ENCODE measurements at regions not wholly inside any gene's neighbourhood (a gene's known extent, or its start where the extent isn't known, plus 50 kb on each side); places are given as distances from the start of the nearest gene placed in this dataset.

- DNase-seq (ENCODE audit: low spot score), result no peak
- peaks cover 36% of the 10 kb centered on the region for H3K4me1 Mint-ChIP-seq
- no peaks in the 10 kb centered on the region for H3K27me3 Mint-ChIP-seq (ENCODE audit: insufficient read depth, low read depth, poor library complexity)
- TF ChIP-seq JUNB (IDR thresholded peaks at IDR 0.05; ENCODE audit: unreplicated experiment), result no peak
- TF ChIP-seq CREB1 (CRISPR knock-in tag; IDR thresholded peaks at IDR 0.05; ENCODE audit: low read depth), result no peak
- TF ChIP-seq ZNF331 (CRISPR knock-in tag; IDR thresholded peaks at IDR 0.05; ENCODE audit: low read depth), result no peak
- TF ChIP-seq, protein P1, sequence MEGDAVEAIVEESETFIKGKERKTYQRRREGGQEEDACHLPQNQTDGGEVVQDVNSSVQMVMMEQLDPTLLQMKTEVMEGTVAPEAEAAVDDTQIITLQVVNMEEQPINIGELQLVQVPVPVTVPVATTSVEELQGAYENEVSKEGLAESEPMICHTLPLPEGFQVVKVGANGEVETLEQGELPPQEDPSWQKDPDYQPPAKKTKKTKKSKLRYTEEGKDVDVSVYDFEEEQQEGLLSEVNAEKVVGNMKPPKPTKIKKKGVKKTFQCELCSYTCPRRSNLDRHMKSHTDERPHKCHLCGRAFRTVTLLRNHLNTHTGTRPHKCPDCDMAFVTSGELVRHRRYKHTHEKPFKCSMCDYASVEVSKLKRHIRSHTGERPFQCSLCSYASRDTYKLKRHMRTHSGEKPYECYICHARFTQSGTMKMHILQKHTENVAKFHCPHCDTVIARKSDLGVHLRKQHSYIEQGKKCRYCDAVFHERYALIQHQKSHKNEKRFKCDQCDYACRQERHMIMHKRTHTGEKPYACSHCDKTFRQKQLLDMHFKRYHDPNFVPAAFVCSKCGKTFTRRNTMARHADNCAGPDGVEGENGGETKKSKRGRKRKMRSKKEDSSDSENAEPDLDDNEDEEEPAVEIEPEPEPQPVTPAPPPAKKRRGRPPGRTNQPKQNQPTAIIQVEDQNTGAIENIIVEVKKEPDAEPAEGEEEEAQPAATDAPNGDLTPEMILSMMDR (conservative IDR thresholded peaks at IDR 0.05; ENCODE audit: low read depth in 2 of 2), result no peak
- TF ChIP-seq EZH2phosphoT487 (IDR thresholded peaks at IDR 0.05; ENCODE audit: unreplicated experiment), result no peak
- TF ChIP-seq EZH2 (IDR thresholded peaks at IDR 0.05; ENCODE audit: low read depth, unreplicated experiment), result no peak
- TF ChIP-seq ZNF114 (CRISPR knock-in tag; IDR thresholded peaks at IDR 0.05), result no peak
- no peak for TF ChIP-seq REST (IDR thresholded peaks at IDR 0.05; ENCODE audit: unreplicated experiment)
- TF ChIP-seq STAT1 (IDR thresholded peaks at IDR 0.05; ENCODE audit: unreplicated experiment), result no peak
- no peak for TF ChIP-seq NANOG (IDR thresholded peaks at IDR 0.05; ENCODE audit: borderline replicate concordance)
- TF ChIP-seq, protein P2, sequence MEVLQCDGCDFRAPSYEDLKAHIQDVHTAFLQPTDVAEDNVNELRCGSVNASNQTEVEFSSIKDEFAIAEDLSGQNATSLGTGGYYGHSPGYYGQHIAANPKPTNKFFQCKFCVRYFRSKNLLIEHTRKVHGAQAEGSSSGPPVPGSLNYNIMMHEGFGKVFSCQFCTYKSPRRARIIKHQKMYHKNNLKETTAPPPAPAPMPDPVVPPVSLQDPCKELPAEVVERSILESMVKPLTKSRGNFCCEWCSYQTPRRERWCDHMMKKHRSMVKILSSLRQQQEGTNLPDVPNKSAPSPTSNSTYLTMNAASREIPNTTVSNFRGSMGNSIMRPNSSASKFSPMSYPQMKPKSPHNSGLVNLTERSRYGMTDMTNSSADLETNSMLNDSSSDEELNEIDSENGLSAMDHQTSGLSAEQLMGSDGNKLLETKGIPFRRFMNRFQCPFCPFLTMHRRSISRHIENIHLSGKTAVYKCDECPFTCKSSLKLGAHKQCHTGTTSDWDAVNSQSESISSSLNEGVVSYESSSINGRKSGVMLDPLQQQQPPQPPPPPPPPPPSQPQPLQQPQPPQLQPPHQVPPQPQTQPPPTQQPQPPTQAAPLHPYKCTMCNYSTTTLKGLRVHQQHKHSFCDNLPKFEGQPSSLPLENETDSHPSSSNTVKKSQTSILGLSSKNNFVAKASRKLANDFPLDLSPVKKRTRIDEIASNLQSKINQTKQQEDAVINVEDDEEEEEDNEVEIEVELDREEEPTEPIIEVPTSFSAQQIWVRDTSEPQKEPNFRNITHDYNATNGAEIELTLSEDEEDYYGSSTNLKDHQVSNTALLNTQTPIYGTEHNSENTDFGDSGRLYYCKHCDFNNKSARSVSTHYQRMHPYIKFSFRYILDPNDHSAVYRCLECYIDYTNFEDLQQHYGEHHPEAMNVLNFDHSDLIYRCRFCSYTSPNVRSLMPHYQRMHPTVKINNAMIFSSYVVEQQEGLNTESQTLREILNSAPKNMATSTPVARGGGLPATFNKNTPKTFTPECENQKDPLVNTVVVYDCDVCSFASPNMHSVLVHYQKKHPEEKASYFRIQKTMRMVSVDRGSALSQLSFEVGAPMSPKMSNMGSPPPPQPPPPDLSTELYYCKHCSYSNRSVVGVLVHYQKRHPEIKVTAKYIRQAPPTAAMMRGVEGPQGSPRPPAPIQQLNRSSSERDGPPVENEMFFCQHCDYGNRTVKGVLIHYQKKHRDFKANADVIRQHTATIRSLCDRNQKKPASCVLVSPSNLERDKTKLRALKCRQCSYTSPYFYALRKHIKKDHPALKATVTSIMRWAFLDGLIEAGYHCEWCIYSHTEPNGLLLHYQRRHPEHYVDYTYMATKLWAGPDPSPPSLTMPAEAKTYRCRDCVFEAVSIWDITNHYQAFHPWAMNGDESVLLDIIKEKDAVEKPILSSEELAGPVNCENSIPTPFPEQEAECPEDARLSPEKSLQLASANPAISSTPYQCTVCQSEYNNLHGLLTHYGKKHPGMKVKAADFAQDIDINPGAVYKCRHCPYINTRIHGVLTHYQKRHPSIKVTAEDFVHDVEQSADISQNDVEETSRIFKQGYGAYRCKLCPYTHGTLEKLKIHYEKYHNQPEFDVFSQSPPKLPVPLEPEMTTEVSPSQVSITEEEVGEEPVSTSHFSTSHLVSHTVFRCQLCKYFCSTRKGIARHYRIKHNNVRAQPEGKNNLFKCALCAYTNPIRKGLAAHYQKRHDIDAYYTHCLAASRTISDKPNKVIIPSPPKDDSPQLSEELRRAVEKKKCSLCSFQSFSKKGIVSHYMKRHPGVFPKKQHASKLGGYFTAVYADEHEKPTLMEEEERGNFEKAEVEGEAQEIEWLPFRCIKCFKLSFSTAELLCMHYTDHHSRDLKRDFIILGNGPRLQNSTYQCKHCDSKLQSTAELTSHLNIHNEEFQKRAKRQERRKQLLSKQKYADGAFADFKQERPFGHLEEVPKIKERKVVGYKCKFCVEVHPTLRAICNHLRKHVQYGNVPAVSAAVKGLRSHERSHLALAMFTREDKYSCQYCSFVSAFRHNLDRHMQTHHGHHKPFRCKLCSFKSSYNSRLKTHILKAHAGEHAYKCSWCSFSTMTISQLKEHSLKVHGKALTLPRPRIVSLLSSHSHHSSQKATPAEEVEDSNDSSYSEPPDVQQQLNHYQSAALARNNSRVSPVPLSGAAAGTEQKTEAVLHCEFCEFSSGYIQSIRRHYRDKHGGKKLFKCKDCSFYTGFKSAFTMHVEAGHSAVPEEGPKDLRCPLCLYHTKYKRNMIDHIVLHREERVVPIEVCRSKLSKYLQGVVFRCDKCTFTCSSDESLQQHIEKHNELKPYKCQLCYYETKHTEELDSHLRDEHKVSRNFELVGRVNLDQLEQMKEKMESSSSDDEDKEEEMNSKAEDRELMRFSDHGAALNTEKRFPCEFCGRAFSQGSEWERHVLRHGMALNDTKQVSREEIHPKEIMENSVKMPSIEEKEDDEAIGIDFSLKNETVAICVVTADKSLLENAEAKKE (CRISPR knock-in tag; IDR thresholded peaks at IDR 0.05), result no peak
- TF ChIP-seq POLR2AphosphoS5 (IDR thresholded peaks at IDR 0.05; ENCODE audit: low read depth), result no peak
- no peak for TF ChIP-seq ETS1 (IDR thresholded peaks at IDR 0.05)
- H3K4me2 ChIP-seq, result no peak overlapping the region
- no peaks in the 10 kb centered on the region for H4K20me1 ChIP-seq (replicated peaks; ENCODE audit: insufficient read depth)
- ATAC-seq, result no peak
- H3K36me3 ChIP-seq (ENCODE audit: insufficient read depth), result no peaks in the 10 kb centered on the region
- no peaks in the 10 kb centered on the region; the same call in 1 of the 2 replicates for H3K4me1 ChIP-seq (ENCODE audit: insufficient read depth)
- no peak overlapping the region for H3K4me3 ChIP-seq
- H3K4me3 Mint-ChIP-seq, result no peak overlapping the region
- peaks cover 2% of the 10 kb centered on the region; the same call in 1 of the 2 replicates for H3K9me2 ChIP-seq (ENCODE audit: insufficient read depth)
- H3K27ac Mint-ChIP-seq, result no peak overlapping the region
- no peaks in the 10 kb centered on the region for H3K79me2 ChIP-seq (replicated peaks; ENCODE audit: insufficient read depth)
- no peak overlapping the region; the same call in 1 of the 2 replicates for H2AFZ ChIP-seq
- H3K27ac ChIP-seq (ENCODE audit: low read depth), result no peak overlapping the region
- H3K27me3 ChIP-seq (ENCODE audit: insufficient read depth), result no peaks in the 10 kb centered on the region
- H3K9me3 Mint-ChIP-seq, result no peaks in the 10 kb centered on the region
- no peaks in the 10 kb centered on the region for H3F3A ChIP-seq (replicated peaks; ENCODE audit: low read depth)
- no peaks in the 10 kb centered on the region for H3K36me3 Mint-ChIP-seq (ENCODE audit: low read depth)
These were observed 112.3 kb upstream of the PHYHIPL start for GRCh38 chr10:59064080-59064692.

All from GM23338 (cell line).